ENCODE measurements at regions not wholly inside any gene's neighbourhood (a gene's known extent, or its start where the extent isn't known, plus 50 kb on each side); places are given as distances from the start of the nearest gene placed in this dataset.

DNA sequence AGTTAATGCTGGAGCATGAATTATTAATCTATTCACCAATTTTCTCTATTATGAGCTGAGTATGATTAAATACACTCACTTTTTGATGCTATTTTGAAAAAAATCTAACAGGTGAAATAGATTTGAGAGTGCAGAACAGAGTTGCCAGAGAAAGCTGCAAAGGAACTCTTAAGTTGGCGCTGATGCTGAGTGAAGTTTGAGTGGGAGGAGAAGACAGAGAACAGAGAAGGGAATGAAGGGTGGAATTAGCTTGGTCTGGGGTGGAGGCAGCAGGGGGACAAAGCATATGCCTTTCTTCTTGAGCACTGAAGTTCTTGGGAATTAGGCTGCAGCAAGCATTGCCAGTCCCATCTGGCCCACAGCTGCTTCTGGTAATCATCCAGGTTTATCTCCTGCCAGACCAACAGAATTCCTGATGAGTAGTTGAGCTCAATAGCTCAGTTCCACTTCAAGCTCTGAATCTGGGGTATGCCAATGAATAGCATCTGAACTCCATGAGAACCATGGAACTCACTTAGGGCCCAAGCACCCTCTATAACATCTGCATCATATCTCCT is 290.1 kb downstream of the HINT1 start:
- TF ChIP-seq, protein P1, sequence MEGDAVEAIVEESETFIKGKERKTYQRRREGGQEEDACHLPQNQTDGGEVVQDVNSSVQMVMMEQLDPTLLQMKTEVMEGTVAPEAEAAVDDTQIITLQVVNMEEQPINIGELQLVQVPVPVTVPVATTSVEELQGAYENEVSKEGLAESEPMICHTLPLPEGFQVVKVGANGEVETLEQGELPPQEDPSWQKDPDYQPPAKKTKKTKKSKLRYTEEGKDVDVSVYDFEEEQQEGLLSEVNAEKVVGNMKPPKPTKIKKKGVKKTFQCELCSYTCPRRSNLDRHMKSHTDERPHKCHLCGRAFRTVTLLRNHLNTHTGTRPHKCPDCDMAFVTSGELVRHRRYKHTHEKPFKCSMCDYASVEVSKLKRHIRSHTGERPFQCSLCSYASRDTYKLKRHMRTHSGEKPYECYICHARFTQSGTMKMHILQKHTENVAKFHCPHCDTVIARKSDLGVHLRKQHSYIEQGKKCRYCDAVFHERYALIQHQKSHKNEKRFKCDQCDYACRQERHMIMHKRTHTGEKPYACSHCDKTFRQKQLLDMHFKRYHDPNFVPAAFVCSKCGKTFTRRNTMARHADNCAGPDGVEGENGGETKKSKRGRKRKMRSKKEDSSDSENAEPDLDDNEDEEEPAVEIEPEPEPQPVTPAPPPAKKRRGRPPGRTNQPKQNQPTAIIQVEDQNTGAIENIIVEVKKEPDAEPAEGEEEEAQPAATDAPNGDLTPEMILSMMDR (IDR thresholded peaks at IDR 0.05) = no peak
- no peak for TF ChIP-seq POLR2A (IDR thresholded peaks at IDR 0.05)
